Colon (tissue), 2 donors: ENCODE measurements at regions not wholly inside any gene's neighbourhood (a gene's known extent, or its start where the extent isn't known, plus 50 kb on each side); places are given as distances from the start of the nearest gene placed in this dataset.

Experiments used
- FAIRE-seq: peaks from 2 replicates; lab custom pipeline; 2012; peaks lifted over from hg19 to GRCh38; lab: Jason Lieb, UNC
- donor health status: control.
- donor health status: control.

DNA sequence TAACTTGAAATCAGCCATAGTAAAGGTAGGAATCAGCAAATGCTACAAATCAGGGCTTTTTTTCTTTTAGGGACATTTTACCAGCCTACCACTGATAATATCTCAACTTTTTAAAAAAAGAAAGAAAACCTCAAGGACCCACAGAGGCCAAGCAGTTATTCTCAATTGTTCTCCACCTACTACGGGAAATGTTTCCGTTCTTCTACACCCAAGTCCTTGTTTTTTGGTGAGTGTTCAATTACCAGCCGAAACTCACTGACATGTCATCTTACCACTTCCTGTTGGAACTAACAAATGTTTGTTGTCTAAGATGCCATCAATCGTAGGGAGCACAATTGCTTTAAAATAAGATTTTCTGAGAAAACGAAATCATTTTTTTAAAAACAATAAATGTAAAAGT, 50.2 kb upstream of the CDK1 start:
- FAIRE-seq: no peak

GRCh38 chr10:60726257-60726656, 52.0 kb upstream of the CDK1 start:
- FAIRE-seq: no peak

- no peak for FAIRE-seq
These were observed 55.7 kb upstream of the CDK1 start for GRCh38 chr10:60722623-60723022.

- FAIRE-seq: no peak
These were observed 58.6 kb upstream of the CDK1 start for GRCh38 chr10:60719721-60720120.

GRCh38 chr10:60718886-60719285, 59.4 kb upstream of the CDK1 start:
- FAIRE-seq: no peak

DNA sequence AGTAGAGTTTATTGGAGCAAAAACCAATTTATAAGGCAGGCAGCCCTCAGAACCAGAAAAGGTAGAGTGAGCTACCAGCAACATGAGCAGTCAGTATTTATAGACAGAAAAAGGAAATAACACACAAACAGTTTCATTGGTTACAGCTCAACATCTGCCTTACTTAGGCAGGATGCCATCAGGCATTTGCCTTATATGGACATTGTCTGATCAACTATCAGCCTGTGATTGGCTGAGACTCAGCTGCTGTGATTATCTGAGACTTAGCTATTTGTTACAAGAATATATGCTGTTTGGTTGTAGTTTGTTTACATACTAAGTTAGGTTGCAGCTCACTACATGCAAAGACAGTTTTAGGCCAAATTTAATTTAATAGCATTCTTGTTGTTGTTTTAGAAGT, 60.4 kb upstream of the CDK1 start:
- FAIRE-seq: no peak

DNA sequence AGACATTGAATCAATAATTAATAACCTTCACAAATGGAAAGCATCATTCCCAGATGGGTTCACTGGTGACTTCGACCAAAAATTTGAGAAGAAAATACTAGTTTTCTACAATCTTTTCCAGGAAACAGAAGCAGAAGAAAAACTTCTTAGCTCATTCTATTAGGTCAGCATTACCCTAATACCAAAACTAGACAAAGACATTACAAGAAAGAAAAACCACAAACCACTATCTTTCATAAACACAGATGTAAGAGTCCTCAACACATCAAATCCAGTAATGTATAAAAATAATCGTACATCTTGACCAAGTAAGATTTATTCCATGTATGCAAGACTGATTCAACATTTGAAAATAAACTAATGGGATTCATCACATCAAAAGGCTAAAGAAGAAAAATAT, 64.0 kb upstream of the CDK1 start:
- FAIRE-seq: no peak

DNA sequence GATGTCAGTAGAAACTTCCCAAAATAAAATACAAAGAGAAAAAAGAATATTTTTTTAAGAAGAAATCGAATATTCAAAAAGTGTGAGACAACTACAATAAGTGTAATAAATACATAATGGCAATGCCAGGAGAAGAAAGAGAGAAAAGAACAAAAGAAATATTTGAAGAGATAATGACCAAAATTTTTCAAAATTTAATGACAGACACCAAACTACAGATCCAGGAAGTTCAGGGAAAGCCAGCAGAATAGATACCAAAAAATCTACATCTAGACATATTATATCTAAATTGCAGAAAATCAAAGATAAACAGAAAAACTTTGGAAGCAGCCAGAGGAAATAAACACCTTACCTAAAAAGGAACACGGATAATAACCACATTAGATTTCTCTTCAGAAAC, 66.8 kb upstream of the CDK1 start:
- FAIRE-seq: no peak

DNA sequence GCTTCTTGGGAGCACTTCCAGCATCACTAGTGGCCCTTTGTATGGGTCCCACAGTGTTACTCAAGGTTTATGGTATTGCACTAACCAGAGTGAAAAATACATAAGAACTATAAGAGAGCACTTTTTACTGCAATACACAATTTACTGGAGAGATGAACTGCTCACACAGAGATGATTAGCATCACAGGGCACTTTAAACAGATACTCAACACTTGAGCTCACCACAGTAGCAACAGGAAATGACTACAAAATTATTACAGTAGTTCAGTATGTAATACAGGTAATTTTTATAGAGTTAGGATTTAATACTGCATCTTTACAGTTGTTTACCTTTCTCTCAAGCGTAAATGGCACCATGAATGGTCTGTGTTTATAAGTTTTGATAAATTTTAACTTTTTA, 68.2 kb upstream of the CDK1 start:
- FAIRE-seq: no peak

DNA sequence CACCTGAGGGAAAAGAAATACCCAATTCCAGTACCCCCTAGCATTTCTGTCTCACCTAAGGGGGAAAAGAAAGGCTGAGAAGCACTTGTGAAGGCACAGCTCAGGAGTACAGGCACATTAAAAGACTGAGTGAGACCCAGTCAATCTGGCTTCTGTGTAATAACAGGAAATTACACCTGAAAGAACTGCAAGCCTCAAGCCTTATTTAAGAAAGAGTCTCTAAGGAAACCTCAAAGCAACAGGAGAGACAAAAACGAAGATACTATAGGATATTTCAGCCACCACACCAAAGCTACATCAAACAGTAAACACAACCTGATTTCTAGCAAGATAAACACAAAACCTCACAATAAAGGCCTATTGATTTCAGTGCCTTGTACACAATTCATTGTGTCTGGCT, 69.6 kb upstream of the CDK1 start:
- FAIRE-seq: no peak

- no peak for FAIRE-seq
These were observed 70.4 kb upstream of the CDK1 start for GRCh38 chr10:60707841-60708240.

DNA sequence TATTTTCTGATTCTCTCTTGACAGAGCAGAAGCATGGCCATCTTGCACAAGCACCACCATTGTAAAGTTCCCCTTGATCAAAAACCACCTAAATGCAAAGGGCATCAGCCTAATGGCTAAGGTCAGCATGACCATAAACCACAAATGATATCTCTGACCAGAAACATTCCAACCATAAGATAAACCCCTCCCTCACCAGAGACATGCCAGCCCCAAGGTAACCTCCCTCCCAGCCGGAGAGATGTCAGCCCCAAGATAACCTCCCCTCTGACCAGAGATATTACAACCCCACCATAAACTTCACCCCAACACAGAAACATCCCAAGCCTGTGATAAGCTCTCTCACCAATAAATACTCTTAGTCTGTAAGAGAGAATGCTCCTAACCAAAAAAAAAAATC, 72.1 kb upstream of the CDK1 start:
- no peak for FAIRE-seq

DNA sequence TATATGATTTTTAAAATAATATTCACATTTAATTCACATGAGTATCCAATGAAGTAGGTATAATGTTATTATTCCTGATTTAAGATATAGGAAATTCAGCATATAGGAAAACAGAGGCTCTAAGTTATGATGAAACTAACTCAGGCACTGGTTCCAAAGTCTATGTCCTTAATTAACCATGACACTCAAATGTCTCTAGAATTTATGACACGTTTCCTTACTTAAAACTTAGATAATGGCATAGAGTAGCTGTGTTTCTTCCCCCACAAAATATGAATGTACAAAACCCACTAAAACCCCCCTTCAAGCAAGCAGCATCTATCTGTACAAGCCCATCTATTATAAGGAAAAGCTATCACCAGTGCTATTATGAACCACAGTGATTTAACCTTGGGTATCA, 72.9 kb upstream of the CDK1 start:
- FAIRE-seq: no peak

DNA sequence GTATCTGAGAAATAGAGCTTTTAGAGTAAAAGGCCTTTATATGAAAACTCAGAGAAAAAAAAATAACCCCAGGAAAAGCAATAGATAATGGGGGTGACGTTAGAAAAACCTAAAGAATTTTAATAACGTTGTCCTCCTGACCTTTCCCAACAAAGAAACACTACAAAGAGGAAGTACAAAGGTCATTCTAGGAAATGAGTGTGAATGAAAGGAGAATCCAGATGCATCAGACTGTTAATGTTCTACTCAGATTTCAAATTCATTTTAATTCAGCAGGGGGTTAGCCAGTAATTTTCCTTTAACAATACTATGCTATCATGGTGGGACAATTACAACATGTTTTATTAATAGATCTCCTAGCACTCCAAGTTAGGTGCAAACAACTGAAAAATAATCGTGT, 73.8 kb upstream of the CDK1 start:
- no peak for FAIRE-seq

DNA sequence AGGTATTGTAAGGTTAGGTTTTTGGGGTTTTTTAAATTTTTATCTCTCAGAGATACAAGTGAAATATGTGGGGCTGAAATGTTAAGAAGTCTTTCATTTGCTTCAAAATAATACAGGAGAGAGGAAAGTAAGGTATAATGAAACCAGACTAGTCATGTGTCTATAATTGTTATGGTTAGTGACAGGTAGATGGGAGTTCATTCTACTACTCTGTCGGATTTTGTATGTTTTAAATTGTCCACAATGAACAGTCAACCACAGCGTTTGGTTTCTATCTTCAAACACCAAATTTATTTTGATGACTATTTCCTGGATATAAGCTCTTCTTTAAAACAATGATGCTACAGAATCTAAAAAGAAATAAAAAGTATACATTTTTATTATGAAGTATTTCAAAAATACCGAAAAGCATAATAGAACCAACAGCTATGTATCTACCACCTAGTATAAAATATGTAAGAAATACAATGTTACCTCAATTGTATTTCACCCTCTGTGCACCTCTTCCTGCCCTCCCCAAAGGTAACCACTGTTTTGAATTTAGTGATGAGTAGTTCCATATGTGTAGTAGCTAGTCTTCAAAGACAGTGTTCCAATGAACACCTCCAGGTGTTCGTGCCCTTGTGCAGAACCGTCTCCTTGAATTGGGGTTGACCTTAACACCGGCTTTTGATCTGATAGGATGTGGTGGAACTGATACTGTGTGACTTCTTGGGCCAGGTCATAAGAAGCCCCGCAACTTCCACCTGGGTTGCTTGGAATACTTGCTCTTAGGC, 74.8 kb upstream of the CDK1 start:
- no peak for FAIRE-seq

DNA sequence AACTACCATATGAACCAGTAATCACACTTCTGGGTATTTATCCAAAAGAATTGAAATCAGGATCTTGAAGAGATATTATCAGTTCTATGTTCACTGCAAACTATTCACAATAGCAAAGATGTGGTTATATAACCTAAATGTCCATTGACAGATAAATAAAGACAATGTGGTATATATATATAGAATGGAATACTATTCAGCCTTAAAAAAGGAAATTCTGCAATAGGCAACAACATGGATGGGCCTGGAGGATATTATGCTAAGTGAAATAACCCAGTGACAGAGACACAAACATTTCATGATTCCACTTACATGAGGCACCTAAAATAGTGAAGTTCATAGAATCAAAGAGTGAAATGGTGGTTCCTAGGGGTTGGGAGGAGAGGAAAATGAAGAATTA, 90.6 kb upstream of the CDK1 start:
- FAIRE-seq: no peak

GRCh38 chr10:60684091-60684490, 94.2 kb upstream of the CDK1 start:
- no peak for FAIRE-seq

GRCh38 chr10:60681103-60681502, 97.2 kb upstream of the CDK1 start:
- FAIRE-seq: no peak

DNA sequence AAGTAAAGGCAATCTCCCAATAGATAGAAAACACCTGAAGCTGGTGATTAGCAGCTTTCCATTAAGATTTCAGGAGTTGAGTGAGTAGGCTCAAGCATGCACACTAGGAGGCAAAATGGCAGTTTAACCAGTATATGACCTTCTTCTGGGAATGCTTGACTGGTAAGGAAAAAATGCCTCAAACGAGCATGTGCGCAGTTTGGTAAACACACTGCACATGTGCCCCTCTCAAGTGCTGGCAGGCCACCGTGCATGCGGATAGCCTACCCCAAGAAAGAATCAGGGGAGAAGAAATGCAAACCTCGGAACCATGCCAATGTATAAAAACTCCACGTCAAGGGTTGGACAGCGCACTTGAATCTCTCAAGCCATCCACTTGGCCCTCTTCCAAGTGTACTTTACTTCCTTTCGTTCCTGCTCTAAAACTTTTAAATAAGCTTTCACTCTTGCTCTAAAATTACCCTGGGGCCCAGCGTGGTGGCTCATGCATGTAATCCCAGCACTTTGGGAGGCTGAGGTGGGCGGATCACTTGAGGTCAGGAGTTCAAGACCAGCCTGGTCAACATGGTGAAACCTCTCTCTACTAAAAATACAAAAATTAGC, 98.8 kb upstream of the CDK1 start:
- FAIRE-seq: no peak

- FAIRE-seq: no peak
These were observed 99.3 kb upstream of the CDK1 start for GRCh38 chr10:60678978-60679377.

GRCh38 chr10:60677531-60678129, 100.6 kb upstream of the CDK1 start:
- no peak for FAIRE-seq

GRCh38 chr10:60675236-60675635, 103.0 kb upstream of the CDK1 start:
- FAIRE-seq: no peak

- FAIRE-seq: no peak
These were observed 108.8 kb upstream of the CDK1 start for GRCh38 chr10:60669501-60669900.

DNA sequence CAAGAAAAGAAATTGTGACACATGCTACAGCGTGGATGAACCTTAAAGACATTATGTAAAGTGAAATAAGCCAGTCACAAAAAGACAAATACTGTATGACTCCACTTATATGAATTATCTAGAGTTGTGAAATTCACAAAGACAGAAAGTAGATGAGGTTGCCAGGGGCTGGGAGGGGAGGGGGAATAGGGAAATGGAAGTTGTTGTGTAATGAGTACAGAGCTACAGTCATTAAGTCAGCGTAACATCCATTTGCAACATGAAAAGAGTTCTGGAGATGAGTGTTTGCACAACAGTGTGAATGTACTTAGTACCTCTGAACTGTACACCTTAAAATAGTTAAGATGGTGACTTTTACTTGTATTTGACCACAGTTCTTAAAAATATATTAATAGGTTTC, 112.1 kb upstream of the CDK1 start:
- FAIRE-seq: no peak
